Heart left ventricle (tissue), 16 donors: ENCODE measurements at regions not wholly inside any gene's neighbourhood (a gene's known extent, or its start where the extent isn't known, plus 50 kb on each side); places are given as distances from the start of the nearest gene placed in this dataset.

Experiments used
- ATAC-seq, 4 donors: fragments of 200-7000 bp; cut with Tn5 transposase; one replicate each; pipeline ENCODE4 v1.9.1; 2020 to 2022; ENCODE audit warnings: moderate library complexity in 4 of 4, mild to moderate bottlenecking in 3 of 4, moderate number of reproducible peaks in 1 of 4
- DNase-seq, 5 donors: peaks; one replicate each; pipeline ENCODE4 v3.0.0-alpha.2; 2020
- H3K27ac ChIP-seq, 12 donors: fragments of 200-600 bp; sonication (generic) in 4 of 12; one replicate each; pipeline versions ENCODE4 v1.5.0 to v1.8.0; 2016 to 2022; ENCODE audit warnings: mild to moderate bottlenecking in 2 of 12
- H3K27me3 ChIP-seq, 9 donors: fragments of 200-600 bp; sonication (generic) in 2 of 9; one replicate each; pipeline versions ENCODE4 v1.5.1 to v1.8.0; 2016 to 2022; ENCODE audit warnings: mild to moderate bottlenecking in 3 of 9
- H3K36me3 ChIP-seq, 9 donors: fragments of 200-600 bp; sonication (generic) in 2 of 9; one replicate each; pipeline versions ENCODE4 v1.5.0 to v1.8.0; 2018 to 2022; ENCODE audit warnings: mild to moderate bottlenecking in 2 of 9
- H3K4me1 ChIP-seq, 12 donors: fragments of 200-600 bp; sonication (generic) in 4 of 12; one replicate each; pipeline versions ENCODE4 v1.5.0 to v1.8.0; 2016 to 2022; ENCODE audit warnings: mild to moderate bottlenecking in 3 of 12
- H3K4me3 ChIP-seq, 12 donors: fragments of 200-600 bp; sonication (generic) in 4 of 12; one replicate each; pipeline versions ENCODE4 v1.5.0 to v1.8.0; 2017 to 2022; ENCODE audit warnings: mild to moderate bottlenecking in 9 of 12, moderate library complexity in 4 of 12
- H3K9me3 ChIP-seq, 12 donors: fragments of 200-600 bp; sonication (generic) in 4 of 12; one replicate each; pipeline versions ENCODE4 v1.5.0 to v1.8.0; 2016 to 2022; ENCODE audit warnings: mild to moderate bottlenecking in 1 of 12
- CTCF ChIP-seq, 12 donors: fragments of 200-600 bp; sonication (generic) in 4 of 12; IDR thresholded peaks; one replicate each; pipeline versions ENCODE4 v1.5.0 to v1.8.0; 2018 to 2022; ENCODE audit warnings: antibody characterized with exemption in 12 of 12, mild to moderate bottlenecking in 5 of 12
- POLR2A ChIP-seq, 2 donors: fragments of 450-650 bp; IDR thresholded peaks; one replicate each; pipeline ENCODE4 v1.6.1; 2017; ENCODE audit warnings: antibody characterized with exemption in 2 of 2, mild to moderate bottlenecking in 2 of 2, moderate library complexity in 2 of 2
- WGBS, 4 donors: extraction: QIAGEN DNeasy Blood & Tissue Kit in 2 of 4; methylation state at CpG; one replicate each; pipeline versions ENCODE4 v1.1.5 to v1.1.7; 2013 to 2018; 5-methylcytosine and 5-hydroxymethylcytosine counted together
- intact Hi-C, 10 donors: fragments of 100-400 bp; cut with DNase I; formaldehyde crosslinking; loops; one replicate each; pipeline versions ENCODE4 v1.11.1 to v1.14.2; 2022
- donor health status: ischemic (EF 13 %, LVEDD 7.1; RV severe dilation, severe dysfunction).
- donor health status: healthy with polysubstance abuse.
- donor health status: DM: no; HTN: yes; CAD: no.
- donor health status: DM: no; HTN: no; CAD: no.
- donor health status: ischemic (EF 25% LVEDD 6.9; RV normal size, moderate dysfunction).
- donor health status: ischemic (EF 25% LVEDD 5.7; RV mildly dilated, moderate dysfunction).
- donor health status: healthy.
- donor health status: DM: yes; HTN: yes; CAD: no.
- donor health status: ischemic (EF 35%, LVEDD 5.7; RV mildly dilated, moderate dysfunction).
- donor health status: nonischemic (EF 11% LVEDD 7.7; RV severe dilation, severe dysfunction).
- donor health status: DM: yes; HTN: yes; CAD: no.
- donor health status: PGD.
- donor health status: ischemic (EF 29% LVEDD 5.4; RV normal size, mild dysfunction).
- donor health status: nonischemic (EF 23%, LVEDD 6.1; RV moderate dilation, normal function).

DNA sequence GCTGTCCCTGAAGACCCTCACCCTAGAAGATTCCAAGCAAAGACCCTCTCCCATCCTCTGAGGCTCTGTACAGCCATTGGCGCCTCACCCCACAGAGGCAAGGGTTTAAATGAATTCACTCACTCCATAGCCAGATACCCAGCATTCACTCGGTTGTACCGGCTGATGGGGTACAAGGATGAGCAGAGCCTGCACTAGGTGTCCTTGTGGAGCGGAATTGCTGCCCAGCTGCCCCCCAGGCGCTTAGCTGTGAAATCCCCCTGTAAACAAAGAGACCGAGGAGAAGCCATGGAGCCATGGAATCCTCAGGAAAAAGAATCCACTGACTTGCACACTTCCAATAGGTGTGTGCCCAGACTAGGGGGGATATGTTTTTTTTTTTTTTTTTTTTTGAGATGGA is 117.3 kb downstream of the SHANK2 start:
- Histone ChIP-seq H3K36me3 (no peaks in the 10 kb centered on the region), H3K27ac (no peak overlapping the region), H3K4me1 (peaks cover 0 to 6% (median 0%) of the 10 kb centered on the region in 12 donors), H3K4me3 (no peak overlapping the region), H3K27me3 (peaks cover 0 to 15% (median 0%) of the 10 kb centered on the region in 9 donors), H3K9me3 (no peaks in the 10 kb centered on the region)
- intact Hi-C loops, result no loop called here
- TF ChIP-seq CTCF (IDR thresholded peaks at IDR 0.05) (no peak), POLR2A (IDR thresholded peaks at IDR 0.05) (no peak)
- 86 to 96% (median 92%) methylated on average over 6 of the region's 6 CpGs for WGBS, 4 donors
- ATAC-seq, result no peak
- DNase-seq, result no peak

DNA sequence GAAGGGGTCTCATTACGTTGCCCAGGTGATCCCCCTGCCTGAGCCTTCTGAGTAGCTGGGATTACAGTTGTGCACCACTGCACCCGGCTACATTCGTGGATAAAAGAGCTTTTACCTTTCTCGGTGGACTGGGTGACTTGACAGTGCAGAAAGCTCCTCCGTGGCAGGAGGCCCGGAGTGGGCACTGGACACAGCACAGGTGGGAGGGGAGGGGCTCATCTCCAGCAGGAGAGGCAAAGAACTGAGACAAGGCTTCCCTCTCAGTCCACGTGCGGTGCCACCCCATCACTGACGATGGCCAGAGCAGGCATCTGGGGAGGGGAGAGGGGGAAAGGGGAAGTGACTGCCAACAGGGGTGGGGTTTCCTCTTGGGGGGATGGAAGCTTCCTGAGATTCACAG is 118.4 kb downstream of the SHANK2 start:
- 65 to 73% (median 70%) methylated on average over 9 of the region's 9 CpGs for WGBS, 4 donors
- ATAC-seq (no peak), DNase-seq (no peak)
- TF ChIP-seq CTCF (IDR thresholded peaks at IDR 0.05), result no peak
- TF ChIP-seq POLR2A (IDR thresholded peaks at IDR 0.05), result no peak
- Histone ChIP-seq H3K36me3 (no peaks in the 10 kb centered on the region), H3K27me3 (peaks cover 0 to 15% (median 0%) of the 10 kb centered on the region in 9 donors), H3K9me3 (no peaks in the 10 kb centered on the region), H3K4me3 (no peak overlapping the region), H3K27ac (no peak overlapping the region), H3K4me1 (no peaks in the 10 kb centered on the region)
- intact Hi-C loops, result no loop called here

DNA sequence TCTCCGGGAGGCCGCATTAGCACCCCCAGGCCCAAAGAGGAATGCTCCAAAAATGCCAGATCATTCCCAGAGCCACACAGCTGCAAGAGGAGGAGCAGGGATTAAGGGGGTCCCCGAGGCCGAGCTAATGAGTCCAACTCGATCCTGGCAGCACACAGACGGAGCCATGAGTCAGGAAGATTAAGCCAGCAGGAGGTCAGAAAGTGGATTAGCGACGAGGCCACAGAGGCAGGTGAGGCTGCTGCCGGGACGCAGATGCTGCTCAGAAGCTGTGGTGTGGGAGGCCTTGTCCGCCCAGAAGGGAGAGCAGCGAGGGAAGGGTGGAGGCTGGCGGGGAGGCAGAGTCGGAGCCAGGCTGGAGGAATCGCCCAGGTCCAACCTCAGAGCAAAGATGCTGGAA is 120.5 kb downstream of the SHANK2 start:
- ATAC-seq, result no peak
- no peak overlapping the region for H3K4me3 ChIP-seq

DNA sequence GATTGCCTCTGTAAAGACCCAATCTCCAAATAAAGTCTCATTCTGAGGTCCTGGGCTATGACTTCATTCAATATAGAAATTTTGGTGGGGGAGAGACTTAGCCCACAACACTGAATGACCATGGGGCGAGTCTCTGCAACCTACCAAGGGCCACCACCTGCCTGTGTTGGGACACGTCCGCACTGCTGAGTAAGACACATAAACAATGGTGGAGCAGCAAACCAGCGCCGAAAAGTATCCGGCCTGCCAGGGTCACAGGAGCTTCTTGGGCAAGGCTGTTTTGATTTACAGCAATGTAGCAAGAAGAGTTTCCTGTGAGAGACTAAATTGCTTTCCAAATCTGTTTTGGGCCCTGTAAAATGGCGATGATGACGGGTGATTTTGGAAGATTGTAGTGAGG is 122.3 kb downstream of the SHANK2 start:
- H3K4me3 ChIP-seq, result no peak overlapping the region
- no peak for DNase-seq
- H3K9me3 ChIP-seq, result no peaks in the 10 kb centered on the region
- no peak for TF ChIP-seq POLR2A (IDR thresholded peaks at IDR 0.05)
- TF ChIP-seq CTCF (IDR thresholded peaks at IDR 0.05), result no peak
- no peak for ATAC-seq
- H3K27ac ChIP-seq, result no peak overlapping the region
- H3K4me1 ChIP-seq, result no peaks in the 10 kb centered on the region
- intact Hi-C loops, result no loop called here
- WGBS, 4 donors, result 88 to 90% (median 89%) methylated on average over 8 of the region's 8 CpGs
- peaks cover 0 to 15% (median 0%) of the 10 kb centered on the region in 9 donors for H3K27me3 ChIP-seq
- no peaks in the 10 kb centered on the region for H3K36me3 ChIP-seq

More for the DNA sequence above, 120.5 kb downstream of the SHANK2 start:
- DNase-seq, result no peak
- Histone ChIP-seq H3K27ac (no peak overlapping the region), H3K4me1 (no peaks in the 10 kb centered on the region), H3K27me3 (peaks cover 0 to 15% (median 0%) of the 10 kb centered on the region in 9 donors), H3K9me3 (no peaks in the 10 kb centered on the region), H3K36me3 (no peaks in the 10 kb centered on the region)
- WGBS, 4 donors, result 44 to 51% (median 46%) methylated on average over 15 of the region's 15 CpGs
- intact Hi-C loops, result no loop called here
- TF ChIP-seq CTCF (IDR thresholded peaks at IDR 0.05), result no peak
- TF ChIP-seq POLR2A (IDR thresholded peaks at IDR 0.05), result no peak
